Breast epithelium (tissue), 4 donors: ENCODE measurements at regions not wholly inside any gene's neighbourhood (a gene's known extent, or its start where the extent isn't known, plus 50 kb on each side); places are given as distances from the start of the nearest gene placed in this dataset.

Experiments
- DNase-seq, 2 donors: peaks; one replicate each; pipeline ENCODE4 v3.0.0-alpha.2; 2019; ENCODE audit warnings: low spot score in 2 of 2
- H3K27ac ChIP-seq, 2 donors: fragments of 200-600 bp; sonication (generic) in 1 of 2; one replicate each; pipeline ENCODE4 v1.5.1; 2016 to 2019; ENCODE audit warnings: mild to moderate bottlenecking in 1 of 2
- H3K27me3 ChIP-seq, 2 donors: fragments of 200-600 bp; sonication (generic) in 1 of 2; one replicate each; pipeline versions ENCODE4 v1.5.1 to v1.6.0; 2017 to 2019; ENCODE audit warnings: control low read depth in 1 of 2, mild to moderate bottlenecking in 1 of 2
- H3K36me3 ChIP-seq: fragments of 200-600 bp; one replicate; pipeline ENCODE4 v1.5.1; 2019
- H3K4me1 ChIP-seq, 2 donors: fragments of 200-600 bp; sonication (generic); one replicate each; pipeline ENCODE4 v1.5.1; 2016 to 2019; ENCODE audit warnings: control low read depth in 1 of 2
- H3K4me3 ChIP-seq, 3 donors: fragments of 200-600 bp; sonication (generic); 1 replicate in 2 of 3; 2 replicates in 1 of 3; pipeline ENCODE4 v1.5.1; 2016 to 2019; ENCODE audit warnings: mild to moderate bottlenecking in 3 of 3, moderate library complexity in 2 of 3
- H3K9me3 ChIP-seq, 2 donors: fragments of 200-600 bp; sonication (generic) in 1 of 2; one replicate each; pipeline ENCODE4 v1.5.1; 2016 to 2019; ENCODE audit warnings: control low read depth in 1 of 2
- CTCF ChIP-seq, 3 donors: fragments of 450-650 bp; IDR thresholded peaks; one replicate each; pipeline ENCODE4 v1.5.1; 2016 to 2017; ENCODE audit warnings: antibody characterized with exemption in 3 of 3, mild to moderate bottlenecking in 3 of 3, moderate library complexity in 3 of 3
- POLR2A ChIP-seq: fragments of 450-650 bp; IDR thresholded peaks from one replicate; pipeline ENCODE4 v1.6.1; 2016; ENCODE audit warnings: antibody characterized with exemption, mild to moderate bottlenecking, moderate library complexity
- POLR2AphosphoS5 ChIP-seq, 3 donors: sonication (generic); formaldehyde crosslinking; IDR thresholded peaks; one replicate each; pipeline ENCODE4 v1.6.1; 2017; ENCODE audit warnings: antibody characterized with exemption in 3 of 3
- intact Hi-C: fragments of 100-400 bp; cut with DNase I; formaldehyde crosslinking; loops from one replicate; pipeline ENCODE4 v1.15.1; 2023; ENCODE audit warnings: low total_unique reads

GRCh38 chr10:9015005-9015404 is 960.5 kb downstream of the GATA3 start:
- Histone ChIP-seq H3K27ac (no peak overlapping the region), H3K9me3 (no peaks in the 10 kb centered on the region)
- intact Hi-C loops: no loop called here

GRCh38 chr10:9015447-9015846 is 961.0 kb downstream of the GATA3 start:
- TF ChIP-seq POLR2AphosphoS5 (IDR thresholded peaks at IDR 0.05): no peak
- no peak for TF ChIP-seq POLR2A
- no peak for TF ChIP-seq CTCF (IDR thresholded peaks at IDR 0.05)
- Histone ChIP-seq H3K9me3 (no peaks in the 10 kb centered on the region), H3K4me1 (no peaks in the 10 kb centered on the region), H3K27ac (no peak overlapping the region), H3K4me3 (no peak overlapping the region), H3K36me3 (no peaks in the 10 kb centered on the region), H3K27me3 (no peaks in the 10 kb centered on the region)
- DNase-seq: no peak
- intact Hi-C loops: no loop called here

More at GRCh38 chr10:9015005-9015404, 960.5 kb downstream of the GATA3 start:
- DNase-seq: no peak
- no peak overlapping the region for H3K4me3 ChIP-seq
- no peaks in the 10 kb centered on the region for H3K27me3 ChIP-seq
- H3K36me3 ChIP-seq: no peaks in the 10 kb centered on the region
- H3K4me1 ChIP-seq: no peaks in the 10 kb centered on the region
- TF ChIP-seq POLR2A (no peak), CTCF (IDR thresholded peaks at IDR 0.05) (no peak), POLR2AphosphoS5 (IDR thresholded peaks at IDR 0.05) (no peak)

- DNase-seq: no peak
- intact Hi-C loops: no loop called here
- Histone ChIP-seq H3K36me3 (no peaks in the 10 kb centered on the region), H3K9me3 (no peaks in the 10 kb centered on the region), H3K4me1 (no peaks in the 10 kb centered on the region), H3K27me3 (no peaks in the 10 kb centered on the region), H3K27ac (no peak overlapping the region), H3K4me3 (no peak overlapping the region)
- no peak for TF ChIP-seq CTCF (IDR thresholded peaks at IDR 0.05)
- TF ChIP-seq POLR2A: no peak
- no peak for TF ChIP-seq POLR2AphosphoS5 (IDR thresholded peaks at IDR 0.05)
Measured at GRCh38 chr10:9016930-9017329, 962.4 kb downstream of the GATA3 start.

- Histone ChIP-seq H3K4me3 (no peak overlapping the region), H3K9me3 (no peaks in the 10 kb centered on the region), H3K27me3 (no peaks in the 10 kb centered on the region), H3K27ac (no peak overlapping the region), H3K36me3 (no peaks in the 10 kb centered on the region), H3K4me1 (no peaks in the 10 kb centered on the region)
- DNase-seq: no peak
- intact Hi-C loops: no loop called here
- TF ChIP-seq POLR2AphosphoS5 (IDR thresholded peaks at IDR 0.05): no peak
- TF ChIP-seq POLR2A: no peak
- no peak for TF ChIP-seq CTCF (IDR thresholded peaks at IDR 0.05)
Measured at GRCh38 chr10:9018195-9019173, 964.0 kb downstream of the GATA3 start.

- no peaks in the 10 kb centered on the region for H3K27me3 ChIP-seq
- intact Hi-C loops: no loop called here
- no peaks in the 10 kb centered on the region for H3K4me1 ChIP-seq
- no peak overlapping the region for H3K27ac ChIP-seq
- no peaks in the 10 kb centered on the region for H3K36me3 ChIP-seq
- no peak for DNase-seq
- H3K4me3 ChIP-seq: no peak overlapping the region
- no peaks in the 10 kb centered on the region for H3K9me3 ChIP-seq
- TF ChIP-seq CTCF (IDR thresholded peaks at IDR 0.05): no peak
- TF ChIP-seq POLR2AphosphoS5 (IDR thresholded peaks at IDR 0.05): no peak
- no peak for TF ChIP-seq POLR2A
Measured at GRCh38 chr10:9023206-9023605, 968.7 kb downstream of the GATA3 start.
